GM12872 (cell line): ENCODE measurements at regions not wholly inside any gene's neighbourhood (a gene's known extent, or its start where the extent isn't known, plus 50 kb on each side); places are given as distances from the start of the nearest gene placed in this dataset.

ENCODE experiments used
- TF ChIP-seq, protein P1 (sequence below): IDR thresholded peaks from 3 replicates; pipeline ENCODE4 v1.5.1; 2011; ENCODE audit warnings: low read depth, mild to moderate bottlenecking, low read length, moderate library complexity; ENCODE audit not compliant: insufficient read depth

- TF ChIP-seq, protein P1, sequence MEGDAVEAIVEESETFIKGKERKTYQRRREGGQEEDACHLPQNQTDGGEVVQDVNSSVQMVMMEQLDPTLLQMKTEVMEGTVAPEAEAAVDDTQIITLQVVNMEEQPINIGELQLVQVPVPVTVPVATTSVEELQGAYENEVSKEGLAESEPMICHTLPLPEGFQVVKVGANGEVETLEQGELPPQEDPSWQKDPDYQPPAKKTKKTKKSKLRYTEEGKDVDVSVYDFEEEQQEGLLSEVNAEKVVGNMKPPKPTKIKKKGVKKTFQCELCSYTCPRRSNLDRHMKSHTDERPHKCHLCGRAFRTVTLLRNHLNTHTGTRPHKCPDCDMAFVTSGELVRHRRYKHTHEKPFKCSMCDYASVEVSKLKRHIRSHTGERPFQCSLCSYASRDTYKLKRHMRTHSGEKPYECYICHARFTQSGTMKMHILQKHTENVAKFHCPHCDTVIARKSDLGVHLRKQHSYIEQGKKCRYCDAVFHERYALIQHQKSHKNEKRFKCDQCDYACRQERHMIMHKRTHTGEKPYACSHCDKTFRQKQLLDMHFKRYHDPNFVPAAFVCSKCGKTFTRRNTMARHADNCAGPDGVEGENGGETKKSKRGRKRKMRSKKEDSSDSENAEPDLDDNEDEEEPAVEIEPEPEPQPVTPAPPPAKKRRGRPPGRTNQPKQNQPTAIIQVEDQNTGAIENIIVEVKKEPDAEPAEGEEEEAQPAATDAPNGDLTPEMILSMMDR = no peak
These were observed 79.4 kb upstream of the BEND6 start for GRCh38 chr6:56875523-56875922.

DNA sequence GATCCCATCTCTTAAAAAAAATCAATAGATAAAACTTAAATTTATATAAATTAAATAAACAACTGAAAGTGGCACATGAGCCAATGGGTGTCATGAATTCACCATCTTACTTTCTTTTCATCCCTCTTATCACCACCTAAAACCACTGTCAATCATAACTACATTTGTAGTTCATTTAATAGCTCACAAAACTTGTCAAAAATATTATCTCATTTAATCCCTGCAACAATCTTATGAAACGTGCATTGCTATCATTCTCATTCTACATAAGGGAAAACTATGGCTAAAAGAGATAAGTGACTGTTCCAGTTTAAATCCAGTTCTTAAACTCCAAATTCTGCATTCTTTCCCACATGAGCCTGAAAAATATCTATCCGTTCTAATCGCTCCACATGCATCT lies 80.6 kb upstream of the BEND6 start:
- TF ChIP-seq, protein P1 = no peak

DNA sequence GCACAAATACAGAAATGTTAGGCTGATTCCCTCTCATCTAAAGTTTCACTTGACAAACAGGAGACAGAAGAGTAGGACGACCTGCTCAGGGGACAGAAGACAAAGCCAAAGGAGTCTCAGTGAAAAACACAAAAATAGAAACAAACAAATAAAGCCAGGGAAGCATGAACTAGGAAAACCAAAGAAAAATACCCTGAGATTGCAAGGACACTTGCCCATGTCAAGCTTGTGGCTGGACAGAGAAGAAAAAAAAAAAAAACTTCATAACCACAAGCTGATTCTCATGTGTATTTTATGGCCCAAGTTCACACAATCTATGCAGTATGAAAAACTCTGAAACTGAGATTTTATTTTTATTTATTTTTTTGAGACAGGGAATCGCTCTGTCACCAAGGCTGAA lies 85.6 kb upstream of the BEND6 start:
- TF ChIP-seq, protein P1 = no peak

GRCh38 chr6:56868687-56869086 lies 86.2 kb upstream of the BEND6 start:
- TF ChIP-seq, protein P1 = no peak

DNA sequence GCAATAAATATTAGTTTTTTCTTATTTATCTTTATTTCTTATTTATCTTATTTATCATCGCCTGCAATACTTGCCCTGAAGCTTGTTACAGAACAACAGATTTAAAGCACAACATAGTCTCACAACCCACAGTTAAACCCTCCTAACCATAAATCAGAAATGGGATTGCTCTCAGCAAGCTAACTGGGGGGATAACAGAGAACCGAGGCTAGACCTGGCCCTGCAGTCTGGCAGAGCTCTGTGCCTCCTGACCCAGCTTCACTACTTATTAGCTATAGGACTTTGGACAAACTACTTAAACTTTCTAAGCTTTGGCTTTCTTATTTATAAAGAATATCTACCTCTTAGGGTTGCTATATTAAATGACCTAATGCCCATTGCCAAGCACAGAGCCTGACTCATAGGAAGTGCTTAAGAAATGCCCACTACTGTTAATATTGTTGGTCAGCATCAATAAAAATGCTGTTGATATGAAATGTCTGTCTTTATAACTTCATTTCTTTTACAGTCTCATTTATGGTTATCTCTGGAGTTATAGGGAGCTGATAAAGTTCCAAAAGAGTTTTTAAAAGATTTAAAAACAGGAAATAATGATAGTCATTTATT lies 87.9 kb upstream of the BEND6 start:
- TF ChIP-seq, protein P1 = no peak

DNA sequence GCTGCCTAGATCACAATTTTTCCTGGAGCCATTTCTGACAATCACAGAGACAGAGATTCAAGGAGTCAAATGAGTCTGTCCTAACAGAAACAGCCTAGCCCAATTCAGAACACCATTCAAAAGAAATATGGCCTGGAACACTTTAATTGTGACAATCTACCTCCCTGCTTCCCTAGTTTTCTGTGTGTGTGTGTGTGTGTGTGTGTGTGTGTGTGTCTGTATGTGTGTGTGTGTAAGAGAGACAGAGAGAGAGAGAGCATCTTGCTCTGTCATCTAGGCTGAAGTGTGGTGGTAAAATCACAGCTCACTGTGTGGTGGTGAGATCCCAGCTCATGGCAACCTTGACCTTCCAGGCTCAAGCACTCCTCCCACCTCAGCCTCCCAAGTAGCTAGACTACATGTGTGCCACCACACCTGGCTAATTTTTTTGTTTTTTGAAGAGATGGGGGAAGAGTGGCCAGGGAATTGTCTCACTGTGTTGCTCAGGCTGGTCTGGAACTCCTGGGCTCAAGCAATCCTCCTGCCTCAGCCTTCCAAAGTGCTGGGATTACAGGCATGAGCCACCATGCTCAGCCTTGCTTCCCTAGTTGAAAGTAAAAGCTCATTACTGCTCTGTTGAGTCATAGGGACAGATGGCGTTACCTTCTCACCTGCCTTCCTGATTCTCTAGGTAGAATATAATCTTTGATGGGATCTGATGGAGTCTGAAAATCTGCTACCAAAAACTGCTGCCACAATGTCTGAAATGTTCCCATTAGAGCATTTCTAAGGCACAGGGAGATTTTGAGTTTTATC lies 89.6 kb upstream of the BEND6 start:
- TF ChIP-seq, protein P1 = no peak

DNA sequence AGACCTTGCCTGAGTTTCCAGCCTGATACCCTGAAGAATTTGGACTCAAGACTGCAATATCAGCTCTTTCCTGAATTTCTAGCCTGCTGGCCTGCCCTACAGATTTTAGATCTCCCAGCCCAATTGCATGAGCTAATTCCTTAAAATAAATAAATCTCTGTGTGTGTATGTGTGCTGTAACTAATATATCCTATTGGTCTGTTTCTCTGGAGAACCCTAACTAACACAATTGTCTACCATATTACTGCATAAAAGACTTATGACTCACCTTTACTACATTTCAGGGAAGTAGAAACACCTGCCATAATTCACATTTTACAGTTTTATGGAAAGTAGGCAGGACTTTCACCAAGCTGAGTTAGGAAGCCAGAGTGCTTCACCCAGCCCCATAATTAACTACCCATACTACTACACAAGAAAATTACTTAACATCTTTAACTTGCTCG lies 90.7 kb upstream of the BEND6 start:
- TF ChIP-seq, protein P1 = no peak
